Heart left ventricle (tissue), 16 donors: ENCODE measurements at regions not wholly inside any gene's neighbourhood (a gene's known extent, or its start where the extent isn't known, plus 50 kb on each side); places are given as distances from the start of the nearest gene placed in this dataset.

Source experiments
- ATAC-seq, 4 donors: fragments of 200-7000 bp; cut with Tn5 transposase; one replicate each; pipeline ENCODE4 v1.9.1; 2020 to 2022; ENCODE audit warnings: moderate library complexity in 4 of 4, mild to moderate bottlenecking in 3 of 4, moderate number of reproducible peaks in 1 of 4
- DNase-seq, 5 donors: peaks; one replicate each; pipeline ENCODE4 v3.0.0-alpha.2; 2020
- H3K27ac ChIP-seq, 12 donors: fragments of 200-600 bp; sonication (generic) in 4 of 12; one replicate each; pipeline versions ENCODE4 v1.5.0 to v1.8.0; 2016 to 2022; ENCODE audit warnings: mild to moderate bottlenecking in 2 of 12
- H3K27me3 ChIP-seq, 9 donors: fragments of 200-600 bp; sonication (generic) in 2 of 9; one replicate each; pipeline versions ENCODE4 v1.5.1 to v1.8.0; 2016 to 2022; ENCODE audit warnings: mild to moderate bottlenecking in 3 of 9
- H3K36me3 ChIP-seq, 9 donors: fragments of 200-600 bp; sonication (generic) in 2 of 9; one replicate each; pipeline versions ENCODE4 v1.5.0 to v1.8.0; 2018 to 2022; ENCODE audit warnings: mild to moderate bottlenecking in 2 of 9
- H3K4me1 ChIP-seq, 12 donors: fragments of 200-600 bp; sonication (generic) in 4 of 12; one replicate each; pipeline versions ENCODE4 v1.5.0 to v1.8.0; 2016 to 2022; ENCODE audit warnings: mild to moderate bottlenecking in 3 of 12
- H3K4me3 ChIP-seq, 12 donors: fragments of 200-600 bp; sonication (generic) in 4 of 12; one replicate each; pipeline versions ENCODE4 v1.5.0 to v1.8.0; 2017 to 2022; ENCODE audit warnings: mild to moderate bottlenecking in 9 of 12, moderate library complexity in 4 of 12
- H3K9me3 ChIP-seq, 12 donors: fragments of 200-600 bp; sonication (generic) in 4 of 12; one replicate each; pipeline versions ENCODE4 v1.5.0 to v1.8.0; 2016 to 2022; ENCODE audit warnings: mild to moderate bottlenecking in 1 of 12
- POLR2A ChIP-seq, 2 donors: fragments of 450-650 bp; IDR thresholded peaks; one replicate each; pipeline ENCODE4 v1.6.1; 2017; ENCODE audit warnings: antibody characterized with exemption in 2 of 2, mild to moderate bottlenecking in 2 of 2, moderate library complexity in 2 of 2
- WGBS, 4 donors: extraction: QIAGEN DNeasy Blood & Tissue Kit in 2 of 4; methylation state at CpG; one replicate each; pipeline versions ENCODE4 v1.1.5 to v1.1.7; 2013 to 2018; 5-methylcytosine and 5-hydroxymethylcytosine counted together
- intact Hi-C, 10 donors: fragments of 100-400 bp; cut with DNase I; formaldehyde crosslinking; loops; one replicate each; pipeline versions ENCODE4 v1.11.1 to v1.14.2; 2022
- TF ChIP-seq, protein P1 (sequence below), 12 donors: fragments of 200-600 bp; sonication (generic) in 4 of 12; IDR thresholded peaks; one replicate each; pipeline versions ENCODE4 v1.5.0 to v1.8.0; 2018 to 2022; ENCODE audit warnings: antibody characterized with exemption in 12 of 12, mild to moderate bottlenecking in 5 of 12
- donor health status: ischemic (EF 13 %, LVEDD 7.1; RV severe dilation, severe dysfunction).
- donor health status: healthy with polysubstance abuse.
- donor health status: DM: no; HTN: yes; CAD: no.
- donor health status: DM: no; HTN: no; CAD: no.
- donor health status: ischemic (EF 25% LVEDD 6.9; RV normal size, moderate dysfunction).
- donor health status: ischemic (EF 25% LVEDD 5.7; RV mildly dilated, moderate dysfunction).
- donor health status: healthy.
- donor health status: DM: yes; HTN: yes; CAD: no.
- donor health status: ischemic (EF 35%, LVEDD 5.7; RV mildly dilated, moderate dysfunction).
- donor health status: nonischemic (EF 11% LVEDD 7.7; RV severe dilation, severe dysfunction).
- donor health status: DM: yes; HTN: yes; CAD: no.
- donor health status: PGD.
- donor health status: ischemic (EF 29% LVEDD 5.4; RV normal size, mild dysfunction).
- donor health status: nonischemic (EF 23%, LVEDD 6.1; RV moderate dilation, normal function).

DNA sequence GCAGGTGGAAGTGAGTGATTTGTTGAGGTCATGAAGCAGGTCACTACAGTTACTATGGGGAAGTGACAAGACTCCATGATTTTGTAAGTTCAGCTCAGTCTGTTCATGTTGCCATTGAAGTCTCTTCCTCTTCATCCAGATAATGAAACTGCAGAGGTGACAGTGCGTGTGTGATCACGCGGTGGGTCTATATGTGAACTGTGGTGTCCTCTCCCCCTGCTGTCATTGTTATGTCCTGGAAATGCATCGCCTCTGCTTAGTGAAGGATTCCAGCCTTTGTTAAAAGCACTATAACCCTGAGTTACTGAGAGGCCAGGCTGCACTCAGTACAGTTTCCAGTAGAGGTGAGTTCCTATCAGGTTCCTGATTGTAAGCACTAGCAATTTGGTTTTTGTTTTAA lies 216.2 kb upstream of the RMST start:
- no peak for DNase-seq
- H3K36me3 ChIP-seq = no peaks in the 10 kb centered on the region
- no peaks in the 10 kb centered on the region for H3K4me1 ChIP-seq
- no peak for TF ChIP-seq POLR2A (IDR thresholded peaks at IDR 0.05)
- TF ChIP-seq, protein P1, sequence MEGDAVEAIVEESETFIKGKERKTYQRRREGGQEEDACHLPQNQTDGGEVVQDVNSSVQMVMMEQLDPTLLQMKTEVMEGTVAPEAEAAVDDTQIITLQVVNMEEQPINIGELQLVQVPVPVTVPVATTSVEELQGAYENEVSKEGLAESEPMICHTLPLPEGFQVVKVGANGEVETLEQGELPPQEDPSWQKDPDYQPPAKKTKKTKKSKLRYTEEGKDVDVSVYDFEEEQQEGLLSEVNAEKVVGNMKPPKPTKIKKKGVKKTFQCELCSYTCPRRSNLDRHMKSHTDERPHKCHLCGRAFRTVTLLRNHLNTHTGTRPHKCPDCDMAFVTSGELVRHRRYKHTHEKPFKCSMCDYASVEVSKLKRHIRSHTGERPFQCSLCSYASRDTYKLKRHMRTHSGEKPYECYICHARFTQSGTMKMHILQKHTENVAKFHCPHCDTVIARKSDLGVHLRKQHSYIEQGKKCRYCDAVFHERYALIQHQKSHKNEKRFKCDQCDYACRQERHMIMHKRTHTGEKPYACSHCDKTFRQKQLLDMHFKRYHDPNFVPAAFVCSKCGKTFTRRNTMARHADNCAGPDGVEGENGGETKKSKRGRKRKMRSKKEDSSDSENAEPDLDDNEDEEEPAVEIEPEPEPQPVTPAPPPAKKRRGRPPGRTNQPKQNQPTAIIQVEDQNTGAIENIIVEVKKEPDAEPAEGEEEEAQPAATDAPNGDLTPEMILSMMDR (IDR thresholded peaks at IDR 0.05) = no peak
- 79 to 87% (median 84%) methylated on average over 4 of the region's 4 CpGs for WGBS, 4 donors
- no peak for ATAC-seq
- intact Hi-C loops = no loop called here
- H3K27ac ChIP-seq = no peak overlapping the region
- no peaks in the 10 kb centered on the region for H3K27me3 ChIP-seq
- no peaks in the 10 kb centered on the region for H3K9me3 ChIP-seq
- no peak overlapping the region for H3K4me3 ChIP-seq

DNA sequence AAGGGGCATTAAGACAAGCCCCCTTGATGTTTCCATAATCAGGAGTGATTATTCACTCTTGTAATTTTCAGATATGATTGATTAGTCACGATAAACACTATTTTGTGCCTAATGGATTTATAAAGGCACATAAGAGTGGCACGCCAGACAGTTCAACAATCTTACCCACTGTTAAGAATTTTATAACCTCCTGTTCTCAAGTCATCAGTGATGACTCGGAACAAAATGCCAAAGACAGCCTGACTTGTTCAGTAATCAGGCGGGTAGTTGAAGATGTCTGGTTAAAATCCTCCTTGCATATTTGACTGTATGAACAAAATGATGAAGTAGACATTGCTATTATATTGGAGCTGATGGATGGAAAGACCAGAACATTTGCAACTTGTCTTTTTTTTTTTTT lies 212.1 kb upstream of the RMST start:
- no peaks in the 10 kb centered on the region for H3K36me3 ChIP-seq
- H3K27ac ChIP-seq = no peak overlapping the region
- ATAC-seq = no peak
- WGBS, 4 donors = 90 to 93% (median 92%) methylated on average over 4 of the region's 4 CpGs
- H3K27me3 ChIP-seq = no peaks in the 10 kb centered on the region
- no peaks in the 10 kb centered on the region for H3K4me1 ChIP-seq
- no peaks in the 10 kb centered on the region for H3K9me3 ChIP-seq
- intact Hi-C loops = no loop called here
- no peak for DNase-seq
- no peak overlapping the region for H3K4me3 ChIP-seq
- TF ChIP-seq, protein P1 (IDR thresholded peaks at IDR 0.05) = no peak
- no peak for TF ChIP-seq POLR2A (IDR thresholded peaks at IDR 0.05)

DNA sequence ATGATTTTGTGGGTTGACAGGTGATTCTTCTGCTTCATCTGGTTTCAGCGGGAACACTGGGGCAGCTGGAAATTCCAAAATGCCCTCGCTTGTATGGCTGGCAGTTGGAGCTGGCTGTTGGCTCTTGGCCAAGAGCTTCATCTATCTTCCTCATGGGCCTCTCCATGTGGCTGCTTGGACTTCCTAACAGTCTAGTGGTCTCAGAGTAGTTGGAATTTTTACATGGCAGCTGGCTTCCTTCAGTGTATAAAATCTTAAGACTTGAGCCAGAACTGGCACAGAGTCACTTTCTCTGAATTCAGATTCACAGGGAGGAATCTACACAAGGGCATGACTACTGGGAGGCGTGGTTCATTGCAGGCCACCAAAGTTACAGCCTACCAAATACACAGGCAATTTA lies 204.9 kb upstream of the RMST start:
- Histone ChIP-seq H3K9me3 (no peaks in the 10 kb centered on the region), H3K4me3 (no peak overlapping the region), H3K27me3 (no peaks in the 10 kb centered on the region), H3K4me1 (no peaks in the 10 kb centered on the region), H3K36me3 (no peaks in the 10 kb centered on the region), H3K27ac (no peak overlapping the region)
- no peak for ATAC-seq
- WGBS, 4 donors = 43 to 58% (median 54%) methylated on average over 3 of the region's 3 CpGs
- no peak for DNase-seq
- intact Hi-C loops = no loop called here
- no peak for TF ChIP-seq POLR2A (IDR thresholded peaks at IDR 0.05)
- TF ChIP-seq, protein P1 (IDR thresholded peaks at IDR 0.05) = no peak

DNA sequence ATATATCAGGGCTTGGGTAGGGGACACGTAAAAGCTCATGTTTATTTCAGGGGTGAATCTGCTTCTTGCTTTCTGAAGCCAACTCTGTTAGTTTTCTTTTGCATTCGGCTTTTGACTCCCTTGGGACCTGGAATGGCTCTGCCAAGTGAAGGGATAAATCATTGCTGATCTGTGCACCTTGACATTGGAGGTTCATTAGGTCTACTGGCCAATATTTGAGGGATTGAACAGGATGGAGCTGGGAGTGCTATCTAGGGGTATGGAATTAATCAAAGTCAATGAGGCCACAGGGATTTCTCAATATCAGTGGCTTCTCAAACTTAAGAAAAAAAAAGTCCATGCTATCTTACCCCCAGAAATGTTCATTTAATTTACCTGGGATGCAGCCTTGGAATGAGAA lies 203.5 kb upstream of the RMST start:
- WGBS, 4 donors = 54 to 70% (median 60%) methylated on average over 2 of the region's 2 CpGs
- no peak for DNase-seq
- no peaks in the 10 kb centered on the region for H3K27me3 ChIP-seq
- no peak overlapping the region for H3K4me3 ChIP-seq
- H3K9me3 ChIP-seq = peaks cover 0 to 2% (median 0%) of the 10 kb centered on the region in 12 donors
- H3K4me1 ChIP-seq = no peaks in the 10 kb centered on the region
- no peaks in the 10 kb centered on the region for H3K36me3 ChIP-seq
- TF ChIP-seq, protein P1 (IDR thresholded peaks at IDR 0.05) = no peak
- TF ChIP-seq POLR2A (IDR thresholded peaks at IDR 0.05) = no peak
- H3K27ac ChIP-seq = no peak overlapping the region
- ATAC-seq = no peak
- intact Hi-C loops = no loop called here
